WTC11 (cell line): ENCODE measurements at regions not wholly inside any gene's neighbourhood (a gene's known extent, or its start where the extent isn't known, plus 50 kb on each side); places are given as distances from the start of the nearest gene placed in this dataset.

Source experiments
- ARID4B ChIP-seq: sonication (generic); formaldehyde crosslinking; IDR thresholded peaks from 2 replicates; pipeline ENCODE4 v1.8.0; 2023; ENCODE audit warnings: missing genetic modification reagents, mild to moderate bottlenecking, borderline replicate concordance
- ATF3 ChIP-seq: sonication (generic); formaldehyde crosslinking; conservative IDR thresholded peaks from 2 replicates; pipeline ENCODE4 v1.8.1; 2022; ENCODE audit warnings: mild to moderate bottlenecking, missing genetic modification reagents
- CBFB ChIP-seq: sonication (generic); formaldehyde crosslinking; IDR thresholded peaks from 2 replicates; pipeline ENCODE4 v1.8.1; 2022; ENCODE audit warnings: mild to moderate bottlenecking, low read depth, missing genetic modification reagents
- CTCF ChIP-seq: fragments of 200-600 bp; IDR thresholded peaks from 2 replicates; pipeline ENCODE4 v1.8.0; 2022; ENCODE audit warnings: antibody characterized with exemption
- E2F4 ChIP-seq: sonication (generic); formaldehyde crosslinking; IDR thresholded peaks from 2 replicates; pipeline ENCODE4 v1.8.1; 2022; ENCODE audit warnings: low read depth, mild to moderate bottlenecking, moderate library complexity, missing genetic modification reagents, borderline replicate concordance
- EMX1 ChIP-seq: fragments of 250-450 bp; sonication (Bioruptor Pico); IDR thresholded peaks from 2 replicates; pipeline ENCODE4 v1.8.0; 2021; ENCODE audit warnings: mild to moderate bottlenecking
- ESRRA ChIP-seq: sonication (generic); formaldehyde crosslinking; IDR thresholded peaks from 2 replicates; pipeline ENCODE4 v1.8.1; 2022; ENCODE audit warnings: mild to moderate bottlenecking, missing genetic modification reagents, borderline replicate concordance
- FOXK1 ChIP-seq: sonication (generic); formaldehyde crosslinking; IDR thresholded peaks from 2 replicates; pipeline ENCODE4 v1.8.0; 2022; ENCODE audit warnings: mild to moderate bottlenecking, moderate library complexity, missing genetic modification reagents
- GABPB1 ChIP-seq: sonication (generic); formaldehyde crosslinking; IDR thresholded peaks from 2 replicates; pipeline ENCODE4 v1.8.1; 2023; ENCODE audit warnings: mild to moderate bottlenecking, missing genetic modification reagents
- GRHL2 ChIP-seq: fragments of 250-450 bp; sonication (Bioruptor Pico); IDR thresholded peaks from 2 replicates; pipeline ENCODE4 v1.8.0; 2022; ENCODE audit warnings: mild to moderate bottlenecking, moderate library complexity; ENCODE audit not compliant: insufficient replicate concordance, severe bottlenecking
- GTF2I ChIP-seq: fragments of 250-450 bp; sonication (Bioruptor Pico); conservative IDR thresholded peaks from 2 replicates; pipeline ENCODE4 v1.4.0; 2021; ENCODE audit warnings: mild to moderate bottlenecking
- IRF1 ChIP-seq: sonication (generic); formaldehyde crosslinking; IDR thresholded peaks from 2 replicates; pipeline ENCODE4 v1.8.0; 2023; ENCODE audit warnings: missing genetic modification reagents
- MAX ChIP-seq: sonication (generic); formaldehyde crosslinking; IDR thresholded peaks from 2 replicates; pipeline ENCODE4 v1.8.0; 2022; ENCODE audit warnings: mild to moderate bottlenecking, missing genetic modification reagents
- NFYB ChIP-seq: sonication (generic); formaldehyde crosslinking; conservative IDR thresholded peaks from 2 replicates; pipeline ENCODE4 v1.8.0; 2022; ENCODE audit warnings: low read depth, missing genetic modification reagents
- NR1H2 ChIP-seq: sonication (generic); formaldehyde crosslinking; IDR thresholded peaks from 2 replicates; pipeline ENCODE4 v1.9.0; 2021; ENCODE audit warnings: mild to moderate bottlenecking, moderate library complexity, missing genetic modification reagents
- NR3C1 ChIP-seq: sonication (generic); formaldehyde crosslinking; conservative IDR thresholded peaks from 2 replicates; pipeline ENCODE4 v1.8.1; 2023; ENCODE audit warnings: low read depth, mild to moderate bottlenecking, missing genetic modification reagents
- PRDM15 ChIP-seq: sonication (generic); formaldehyde crosslinking; IDR thresholded peaks from 2 replicates; pipeline ENCODE4 v1.8.0; 2022; ENCODE audit warnings: missing genetic modification reagents
- PREB ChIP-seq: sonication (generic); formaldehyde crosslinking; IDR thresholded peaks from 2 replicates; pipeline ENCODE4 v1.8.1; 2022; ENCODE audit warnings: mild to moderate bottlenecking, missing genetic modification reagents, moderate library complexity, borderline replicate concordance
- PRRX2 ChIP-seq: fragments of 250-450 bp; sonication (Bioruptor Pico); IDR thresholded peaks from 2 replicates; pipeline ENCODE4 v1.8.0; 2021; ENCODE audit warnings: mild to moderate bottlenecking
- SMAD4 ChIP-seq: sonication (generic); formaldehyde crosslinking; IDR thresholded peaks from 2 replicates; pipeline ENCODE4 v1.8.0; 2022; ENCODE audit warnings: mild to moderate bottlenecking, missing genetic modification reagents
- TEAD4 ChIP-seq: sonication (generic); formaldehyde crosslinking; IDR thresholded peaks from 2 replicates; pipeline ENCODE4 v1.8.0; 2022; ENCODE audit warnings: mild to moderate bottlenecking, missing genetic modification reagents
- TP53 ChIP-seq: sonication (generic); formaldehyde crosslinking; IDR thresholded peaks from 2 replicates; pipeline ENCODE4 v1.8.1; 2023; ENCODE audit warnings: mild to moderate bottlenecking, missing genetic modification reagents
- ZBTB21 ChIP-seq: sonication (generic); formaldehyde crosslinking; IDR thresholded peaks from 2 replicates; pipeline ENCODE4 v1.8.1; 2023; ENCODE audit warnings: mild to moderate bottlenecking, missing genetic modification reagents, borderline replicate concordance
- ZMAT4 ChIP-seq: fragments of 250-450 bp; sonication (Bioruptor Pico); IDR thresholded peaks from 2 replicates; pipeline ENCODE4 v1.9.0; 2021; ENCODE audit warnings: mild to moderate bottlenecking
- ZNF671 ChIP-seq: fragments of 250-450 bp; sonication (Bioruptor Pico); IDR thresholded peaks from 2 replicates; pipeline ENCODE4 v1.8.0; 2021; ENCODE audit warnings: mild to moderate bottlenecking

GRCh38 chr4:26028793-26029567, 115.0 kb downstream of the SMIM20 start (continued):
- TF ChIP-seq NR1H2 (CRISPR knock-in tag) (no peak), NR3C1 (peak; percentile 68; the same call in 1 of the 2 replicates), GRHL2 (CRISPR knock-in tag) (no peak), IRF1 (CRISPR knock-in tag) (no peak), TP53 (0 out of 2 replicates have a peak, but pooled peaks have one; percentile 33), FOXK1 (peak; percentile 27; the same call in 1 of the 2 replicates), PREB (CRISPR knock-in tag) (no peak), PRRX2 (no peak), CTCF (peak; percentile 37; the same call in 1 of the 2 replicates), EMX1 (CRISPR knock-in tag) (no peak), ZNF671 (CRISPR knock-in tag) (no peak), CBFB (CRISPR knock-in tag) (0 out of 2 replicates have a peak, but pooled peaks have one; percentile 49), ZMAT4 (CRISPR knock-in tag) (no peak), MAX (CRISPR knock-in tag) (no peak), TEAD4 (CRISPR knock-in tag) (no peak), E2F4 (CRISPR knock-in tag) (no peak), PRDM15 (CRISPR knock-in tag) (peak; percentile 9; the same call in 1 of the 2 replicates), GABPB1 (CRISPR knock-in tag) (no peak), ESRRA (CRISPR knock-in tag) (peak; percentile 60; the same call in 1 of the 2 replicates), ARID4B (no peak), NFYB (CRISPR knock-in tag) (no peak), GTF2I (CRISPR knock-in tag) (no peak), ZBTB21 (CRISPR knock-in tag) (no peak; the same call in 1 of the 2 replicates), SMAD4 (CRISPR knock-in tag) (no peak), ATF3 (CRISPR knock-in tag) (no peak)
